GM12878 (cell line): ENCODE measurements at regions not wholly inside any gene's neighbourhood (a gene's known extent, or its start where the extent isn't known, plus 50 kb on each side); places are given as distances from the start of the nearest gene placed in this dataset.

Experiments used
- CBX5 ChIP-seq: sonication (generic); IDR thresholded peaks from 2 replicates; pipeline ENCODE4 v1.6.1; 2016; ENCODE audit warnings: low read depth, moderate library complexity, mild to moderate bottlenecking, inconsistent platforms
- SIX5 ChIP-seq: IDR thresholded peaks from 2 replicates; pipeline ENCODE4 v1.6.1; 2011; ENCODE audit warnings: mild to moderate bottlenecking, low read depth, low read length, moderate library complexity; ENCODE audit not compliant: severe bottlenecking
- TBL1XR1 ChIP-seq: IDR thresholded peaks from 2 replicates; pipeline ENCODE4 v1.6.1; 2012; ENCODE audit warnings: low read depth, low read length, improper control_type of control experiment

DNA sequence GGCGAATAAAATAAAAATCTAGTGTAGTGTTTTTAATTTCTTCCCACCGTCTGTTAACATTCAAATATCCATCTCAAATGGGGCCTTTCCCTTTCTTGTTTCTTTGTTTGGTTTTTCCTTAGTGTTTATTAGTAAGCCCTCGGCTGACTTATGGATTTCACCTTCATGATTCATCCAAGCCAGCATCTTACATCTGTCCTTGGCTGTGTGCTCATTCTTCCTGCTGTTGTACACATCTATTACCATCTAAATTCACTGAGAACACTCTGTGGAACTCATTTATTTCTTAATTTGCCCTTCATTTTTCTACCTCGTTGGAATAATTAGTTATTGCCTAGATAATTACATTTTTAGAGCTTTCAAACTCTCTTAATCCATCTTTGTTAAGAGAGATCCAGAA, 84.9 kb downstream of the SPCS3 start:
- TF ChIP-seq SIX5 (no peak), CBX5 (no peak), TBL1XR1 (no peak)
